RWPE2 (cell line): ENCODE measurements at regions not wholly inside any gene's neighbourhood (a gene's known extent, or its start where the extent isn't known, plus 50 kb on each side); places are given as distances from the start of the nearest gene placed in this dataset.

Experiments
- ATAC-seq: fragments of 200-7000 bp; cut with Tn5 transposase; 3 replicates; pipeline ENCODE4 v1.9.1; 2021; ENCODE audit warnings: low read depth
- DNase-seq: peaks from one replicate; pipeline ENCODE4 v3.0.0-alpha.2; 2020; ENCODE audit warnings: low spot score
- H3K27ac ChIP-seq: fragments of 450-650 bp; 2 replicates; pipeline ENCODE4 v1.5.1; 2017; ENCODE audit warnings: mild to moderate bottlenecking; ENCODE audit not compliant: poor library complexity, severe bottlenecking
- H3K27me3 ChIP-seq: fragments of 250-450 bp; sonication (Bioruptor Pico); 2 replicates; pipeline ENCODE4 v1.5.1; 2021; ENCODE audit warnings: mild to moderate bottlenecking, moderate library complexity; ENCODE audit not compliant: insufficient read depth, poor library complexity, severe bottlenecking
- H3K36me3 ChIP-seq: fragments of 250-450 bp; sonication (Bioruptor Pico); 2 replicates; pipeline ENCODE4 v1.5.1; 2020; ENCODE audit warnings: low read depth, mild to moderate bottlenecking, moderate library complexity
- H3K4me1 ChIP-seq: fragments of 250-450 bp; sonication (Bioruptor Pico); 2 replicates; pipeline ENCODE4 v1.5.1; 2021; ENCODE audit warnings: mild to moderate bottlenecking, moderate library complexity; ENCODE audit not compliant: insufficient read depth, poor library complexity, severe bottlenecking
- H3K4me3 ChIP-seq: fragments of 250-450 bp; sonication (Bioruptor Pico); 2 replicates; pipeline ENCODE4 v1.5.1; 2021; ENCODE audit warnings: mild to moderate bottlenecking, moderate library complexity; ENCODE audit not compliant: severe bottlenecking
- H3K9me3 ChIP-seq: fragments of 250-450 bp; sonication (Bioruptor Pico); 2 replicates; pipeline ENCODE4 v1.5.1; 2021; ENCODE audit warnings: mild to moderate bottlenecking, moderate library complexity; ENCODE audit not compliant: severe bottlenecking
- TF ChIP-seq, protein P1 (sequence below): fragments of 450-650 bp; IDR thresholded peaks from one replicate; pipeline ENCODE4 v1.5.1; 2017; ENCODE audit warnings: mild to moderate bottlenecking, moderate library complexity; ENCODE audit not compliant: poor library complexity, severe bottlenecking

DNA sequence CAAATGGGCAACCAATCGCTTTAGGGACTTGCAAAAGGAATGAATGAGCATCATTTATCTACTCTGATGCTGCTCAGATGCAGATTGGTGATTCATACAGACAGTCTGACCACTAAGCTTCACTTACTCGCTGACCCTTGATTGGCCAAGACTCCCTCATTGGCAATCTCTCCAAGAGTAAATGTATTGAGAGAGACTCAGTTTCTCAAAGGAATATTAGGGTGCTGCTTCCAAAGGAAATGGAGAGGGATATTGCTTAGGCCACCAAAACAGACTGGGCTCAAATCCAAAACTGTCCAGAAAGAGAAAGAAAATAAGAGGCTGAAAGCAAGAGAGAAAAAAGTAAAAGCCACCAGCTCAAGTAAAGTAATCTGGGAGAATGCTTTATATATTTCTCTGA lies 785.2 kb downstream of the GALC start:
- H3K4me3 ChIP-seq: no peak overlapping the region
- no peaks in the 10 kb centered on the region for H3K9me3 ChIP-seq
- no peaks in the 10 kb centered on the region for H3K27me3 ChIP-seq
- DNase-seq: no peak
- H3K27ac ChIP-seq: no peak overlapping the region
- ATAC-seq: peak; percentile 38; the same call in 1 of the 3 replicates
- peaks cover 7% of the 10 kb centered on the region for H3K4me1 ChIP-seq
- TF ChIP-seq, protein P1, sequence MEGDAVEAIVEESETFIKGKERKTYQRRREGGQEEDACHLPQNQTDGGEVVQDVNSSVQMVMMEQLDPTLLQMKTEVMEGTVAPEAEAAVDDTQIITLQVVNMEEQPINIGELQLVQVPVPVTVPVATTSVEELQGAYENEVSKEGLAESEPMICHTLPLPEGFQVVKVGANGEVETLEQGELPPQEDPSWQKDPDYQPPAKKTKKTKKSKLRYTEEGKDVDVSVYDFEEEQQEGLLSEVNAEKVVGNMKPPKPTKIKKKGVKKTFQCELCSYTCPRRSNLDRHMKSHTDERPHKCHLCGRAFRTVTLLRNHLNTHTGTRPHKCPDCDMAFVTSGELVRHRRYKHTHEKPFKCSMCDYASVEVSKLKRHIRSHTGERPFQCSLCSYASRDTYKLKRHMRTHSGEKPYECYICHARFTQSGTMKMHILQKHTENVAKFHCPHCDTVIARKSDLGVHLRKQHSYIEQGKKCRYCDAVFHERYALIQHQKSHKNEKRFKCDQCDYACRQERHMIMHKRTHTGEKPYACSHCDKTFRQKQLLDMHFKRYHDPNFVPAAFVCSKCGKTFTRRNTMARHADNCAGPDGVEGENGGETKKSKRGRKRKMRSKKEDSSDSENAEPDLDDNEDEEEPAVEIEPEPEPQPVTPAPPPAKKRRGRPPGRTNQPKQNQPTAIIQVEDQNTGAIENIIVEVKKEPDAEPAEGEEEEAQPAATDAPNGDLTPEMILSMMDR: no peak
- H3K36me3 ChIP-seq: no peaks in the 10 kb centered on the region

DNA sequence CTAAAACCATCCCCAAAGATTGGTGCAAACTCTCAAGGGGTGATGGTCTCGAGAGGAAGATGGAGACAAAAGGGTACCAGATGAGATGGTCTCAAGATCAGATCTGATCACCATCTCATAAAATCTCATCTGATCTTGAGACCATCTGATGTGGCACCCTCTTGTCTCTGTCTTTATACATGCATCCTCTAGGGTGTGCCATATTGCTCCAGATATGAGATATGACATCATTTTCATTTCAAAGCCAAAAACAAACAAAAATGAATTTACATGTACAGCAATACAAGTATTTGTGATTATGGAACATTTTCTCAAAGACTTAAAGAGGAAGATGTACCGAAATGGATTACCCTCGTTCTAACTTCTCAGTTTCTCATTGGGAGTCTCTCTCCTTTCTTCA lies 787.2 kb downstream of the GALC start:
- DNase-seq (no peak), ATAC-seq (no peak)
- Histone ChIP-seq H3K27ac (no peak overlapping the region), H3K36me3 (no peaks in the 10 kb centered on the region), H3K4me1 (no peaks in the 10 kb centered on the region), H3K27me3 (no peaks in the 10 kb centered on the region), H3K4me3 (no peak overlapping the region), H3K9me3 (no peaks in the 10 kb centered on the region)
- TF ChIP-seq, protein P1: peak; percentile 11

DNA sequence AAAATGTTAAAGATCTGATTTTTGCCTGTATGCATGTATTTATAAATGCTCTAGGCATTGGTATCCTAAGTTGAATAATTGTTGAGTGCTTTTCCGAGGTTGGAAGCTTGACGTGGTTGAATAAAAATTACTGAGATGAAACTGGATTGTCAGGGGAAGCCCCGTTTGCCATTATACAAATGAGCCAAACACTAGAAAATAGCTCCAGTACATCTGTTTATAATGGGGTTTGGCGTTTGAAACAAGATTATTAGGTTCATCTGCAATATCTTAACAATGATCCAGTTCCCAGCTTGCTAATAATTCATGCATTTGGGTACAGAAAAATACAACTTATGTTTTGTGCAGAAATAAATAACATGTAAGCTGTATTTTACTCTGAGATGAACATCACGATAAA lies 789.6 kb downstream of the GALC start:
- TF ChIP-seq, protein P1: no peak
- Histone ChIP-seq H3K36me3 (no peaks in the 10 kb centered on the region), H3K4me1 (no peaks in the 10 kb centered on the region), H3K27me3 (no peaks in the 10 kb centered on the region), H3K27ac (no peak overlapping the region), H3K4me3 (no peak overlapping the region), H3K9me3 (no peaks in the 10 kb centered on the region)
- no peak for ATAC-seq
- no peak for DNase-seq

DNA sequence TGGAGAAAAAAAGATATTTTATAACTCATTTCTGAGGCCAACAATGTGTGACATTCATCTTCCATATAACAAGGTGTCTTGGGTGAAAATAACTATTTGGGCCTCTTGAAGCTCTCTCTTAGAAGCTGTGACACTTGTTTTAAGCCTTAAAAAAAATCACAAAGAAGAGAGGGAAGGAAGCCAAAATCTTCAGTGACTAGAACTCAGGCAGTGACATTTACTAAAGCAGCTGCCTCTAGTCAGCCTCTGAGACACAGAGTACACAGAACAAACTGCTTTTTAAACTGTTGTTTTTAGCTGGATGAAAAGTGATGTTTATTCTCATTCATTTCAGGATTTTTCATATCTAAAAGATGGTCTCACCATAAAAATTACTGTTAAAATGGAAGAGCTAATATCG lies 793.6 kb downstream of the GALC start:
- Histone ChIP-seq H3K27me3 (no peaks in the 10 kb centered on the region), H3K4me1 (no peaks in the 10 kb centered on the region), H3K27ac (no peak overlapping the region), H3K9me3 (no peaks in the 10 kb centered on the region), H3K4me3 (no peak overlapping the region), H3K36me3 (no peaks in the 10 kb centered on the region)
- no peak for ATAC-seq
- DNase-seq: no peak
- TF ChIP-seq, protein P1: no peak

DNA sequence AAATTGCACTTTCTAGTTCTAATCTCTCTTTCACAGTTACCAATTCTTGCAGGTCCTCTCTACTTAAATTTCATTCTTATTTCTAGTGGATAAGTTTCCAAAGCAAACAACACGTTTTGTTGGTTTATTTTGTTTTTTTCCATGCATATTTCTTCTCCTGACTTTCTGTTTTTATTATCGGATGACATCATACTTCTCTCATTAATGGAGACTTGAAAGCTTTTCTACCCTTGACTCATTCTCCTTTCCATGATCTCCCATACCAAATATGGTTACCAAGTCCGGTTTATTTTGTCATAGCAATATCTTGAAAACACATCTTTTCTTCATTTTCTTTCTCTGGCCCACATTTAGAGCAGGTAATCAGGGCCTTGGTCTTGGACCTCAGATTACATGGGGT lies 796.5 kb downstream of the GALC start:
- TF ChIP-seq, protein P1: no peak

More for the DNA sequence above, 796.5 kb downstream of the GALC start:
- DNase-seq: no peak
- no peaks in the 10 kb centered on the region for H3K27me3 ChIP-seq
- H3K4me1 ChIP-seq: no peaks in the 10 kb centered on the region
- no peak overlapping the region for H3K27ac ChIP-seq
- no peaks in the 10 kb centered on the region for H3K36me3 ChIP-seq
- no peaks in the 10 kb centered on the region for H3K9me3 ChIP-seq
- H3K4me3 ChIP-seq: no peak overlapping the region
- ATAC-seq: no peak
